Naive thymus-derived CD4-positive, alpha-beta T cell (primary cell): ENCODE measurements at regions not wholly inside any gene's neighbourhood (a gene's known extent, or its start where the extent isn't known, plus 50 kb on each side); places are given as distances from the start of the nearest gene placed in this dataset.
"Not testable (repeated sequence)": the region's sequence is repeated elsewhere in the genome, so short reads cannot be mapped to it uniquely, and the experiment has no call there.

ENCODE experiments used
- ATAC-seq: fragments of 150-1000 bp; cut with Tn5 transposase; 2 replicates; pipeline ENCODE4 v1.10.0; 2021; ENCODE audit warnings: mild to moderate bottlenecking, moderate library complexity
- CTCF ChIA-PET: fragments of 350-600 bp; sonication (Branson Sonifier 250); formaldehyde crosslinking; loops from one replicate; lab custom pipeline; 2021; ENCODE audit warnings: antibody characterized with exemption; lab: Charles Lee
- POLR2A ChIA-PET: fragments of 350-600 bp; sonication (Branson Sonifier 250); formaldehyde crosslinking; loops from one replicate; lab custom pipeline; 2021; ENCODE audit warnings: antibody characterized with exemption, inconsistent platforms; lab: Charles Lee
- DNase-seq, 9 donors: peaks; one replicate each; pipeline versions ENCODE4 v3.0.0 to v3.0.0-alpha.2; 2020 to 2022; ENCODE audit warnings: mixed read lengths in 1 of 9
- H3K27ac ChIP-seq: one replicate; pipeline ENCODE4 v1.7.0; 2013; ENCODE audit warnings: mild to moderate bottlenecking, low read depth, low read length, moderate library complexity
- H3K27me3 ChIP-seq, 2 donors: one replicate each; pipeline ENCODE4 v1.7.0; 2013; ENCODE audit warnings: low read length in 2 of 2, mild to moderate bottlenecking in 2 of 2, moderate library complexity in 2 of 2; ENCODE audit not compliant: control insufficient read depth in 2 of 2, insufficient read depth in 2 of 2
- H3K36me3 ChIP-seq, 3 experiments: 1 replicate in 2 of 3; 2 replicates in 1 of 3; pipeline ENCODE4 v1.7.0; 2013; ENCODE audit warnings: low read length in 3 of 3, mild to moderate bottlenecking in 3 of 3, moderate library complexity in 1 of 3; ENCODE audit not compliant: insufficient read depth in 3 of 3, control insufficient read depth in 2 of 3
- H3K4me1 ChIP-seq, 2 donors: one replicate each; pipeline ENCODE4 v1.7.0; 2013; ENCODE audit warnings: low read length in 2 of 2, mild to moderate bottlenecking in 2 of 2, moderate library complexity in 1 of 2; ENCODE audit not compliant: control insufficient read depth in 2 of 2, insufficient read depth in 2 of 2
- H3K4me3 ChIP-seq: 2 replicates; pipeline ENCODE4 v1.7.0; 2013; ENCODE audit warnings: mild to moderate bottlenecking, low read length
- H3K9me3 ChIP-seq, 3 experiments: 1 replicate in 2 of 3; 2 replicates in 1 of 3; pipeline ENCODE4 v1.7.0; 2013; ENCODE audit warnings: low read length in 3 of 3; ENCODE audit not compliant: control insufficient read depth in 2 of 3
- H3K27ac Mint-ChIP-seq, 9 donors: one replicate each; pipeline ENCODE4 v1.8.0; 2020 to 2022; ENCODE audit warnings: mixed read lengths in 9 of 9, mild to moderate bottlenecking in 8 of 9, moderate library complexity in 5 of 9, inconsistent platforms in 2 of 9
- H3K27me3 Mint-ChIP-seq, 5 donors: one replicate each; pipeline ENCODE4 v1.8.0; 2021 to 2022; ENCODE audit warnings: mixed read lengths in 5 of 5, mild to moderate bottlenecking in 1 of 5
- H3K36me3 Mint-ChIP-seq, 5 donors: one replicate each; pipeline ENCODE4 v1.8.0; 2020 to 2022; ENCODE audit warnings: mixed read lengths in 5 of 5, mild to moderate bottlenecking in 3 of 5, inconsistent platforms in 1 of 5
- H3K4me1 Mint-ChIP-seq, 7 donors: one replicate each; pipeline ENCODE4 v1.8.0; 2020 to 2022; ENCODE audit warnings: mixed read lengths in 7 of 7, mild to moderate bottlenecking in 3 of 7, inconsistent platforms in 1 of 7
- H3K4me3 Mint-ChIP-seq, 10 donors: one replicate each; pipeline ENCODE4 v1.8.0; 2020 to 2022; ENCODE audit warnings: mild to moderate bottlenecking in 10 of 10, mixed read lengths in 10 of 10, moderate library complexity in 6 of 10, inconsistent platforms in 2 of 10
- H3K9me3 Mint-ChIP-seq, 11 donors: one replicate each; pipeline ENCODE4 v1.8.0; 2020 to 2022; ENCODE audit warnings: mixed read lengths in 11 of 11, mild to moderate bottlenecking in 4 of 11, inconsistent platforms in 1 of 11, moderate library complexity in 1 of 11
- intact Hi-C, 2 donors: fragments of 100-400 bp; cut with micrococcal nuclease; formaldehyde crosslinking; loops; one replicate each; pipeline ENCODE4 v1.15.1; 2023

GRCh38 chr3:193140381-193140780 is 100.6 kb upstream of the PLAAT1 start:
- Mint-ChIP-seq H3K36me3 (peaks cover 0 to 6% (median 0%) of the 10 kb centered on the region in 5 donors), H3K4me1 (no peaks in the 10 kb centered on the region), H3K9me3 (peaks cover 0 to 14% (median 2%) of the 10 kb centered on the region in 11 donors), H3K4me3 (no peak overlapping the region), H3K27ac (no peak overlapping the region), H3K27me3 (peaks cover 0 to 18% (median 5%) of the 10 kb centered on the region in 5 donors)
- no peak for ATAC-seq
- intact Hi-C loops, result no loop called here
- H3K27ac ChIP-seq, result no peak overlapping the region
- no peaks in the 10 kb centered on the region for H3K9me3 ChIP-seq
- H3K4me3 ChIP-seq, result no peak overlapping the region
- no peaks in the 10 kb centered on the region for H3K4me1 ChIP-seq
- DNase-seq, result no peak
- H3K27me3 ChIP-seq, result no peaks in the 10 kb centered on the region
- H3K36me3 ChIP-seq, result no peaks in the 10 kb centered on the region
- ChIA-PET CTCF (no interaction called here), POLR2A (no interaction called here)

GRCh38 chr3:193145248-193145647 is 95.8 kb upstream of the PLAAT1 start:
- H3K9me3 ChIP-seq, result no peaks in the 10 kb centered on the region
- no peaks in the 10 kb centered on the region for H3K4me1 Mint-ChIP-seq
- H3K27me3 Mint-ChIP-seq, result peaks cover 0 to 15% (median 0%) of the 10 kb centered on the region in 5 donors
- intact Hi-C loops, result no loop called here
- no peak for DNase-seq
- no peaks in the 10 kb centered on the region for H3K36me3 ChIP-seq
- H3K4me3 Mint-ChIP-seq, result no peak overlapping the region
- no peaks in the 10 kb centered on the region for H3K4me1 ChIP-seq
- no peak overlapping the region for H3K27ac Mint-ChIP-seq
- ChIA-PET CTCF (no interaction called here), POLR2A (no interaction called here)
- no peaks in the 10 kb centered on the region for H3K27me3 ChIP-seq
- peaks cover 0 to 6% (median 0%) of the 10 kb centered on the region in 11 donors for H3K9me3 Mint-ChIP-seq
- ATAC-seq, result no peak
- no peak overlapping the region for H3K27ac ChIP-seq
- H3K36me3 Mint-ChIP-seq, result no peaks in the 10 kb centered on the region
- no peak overlapping the region for H3K4me3 ChIP-seq

GRCh38 chr3:193148688-193149473 is 92.1 kb upstream of the PLAAT1 start:
- ATAC-seq, result no peak
- POLR2A ChIA-PET, result no interaction called here
- DNase-seq, result no peak
- Histone ChIP-seq H3K36me3 (no peaks in the 10 kb centered on the region), H3K27me3 (no peaks in the 10 kb centered on the region), H3K9me3 (no peaks in the 10 kb centered on the region), H3K27ac (no peak overlapping the region), H3K4me1 (no peaks in the 10 kb centered on the region), H3K4me3 (no peak overlapping the region)
- Mint-ChIP-seq H3K27me3 (peaks cover 0 to 15% (median 6%) of the 10 kb centered on the region in 5 donors), H3K9me3 (peaks cover 0 to 2% (median 0%) of the 10 kb centered on the region in 11 donors), H3K4me3 (no peak overlapping the region), H3K36me3 (no peaks in the 10 kb centered on the region), H3K4me1 (no peaks in the 10 kb centered on the region), H3K27ac (no peak overlapping the region)
- CTCF ChIA-PET, result no interaction called here
- intact Hi-C loops, result no loop called here

- no peak for DNase-seq
- H3K27ac ChIP-seq, result no peak overlapping the region
- no peaks in the 10 kb centered on the region for H3K36me3 ChIP-seq
- no peaks in the 10 kb centered on the region for H3K4me1 ChIP-seq
- Mint-ChIP-seq H3K9me3 (peaks cover 0 to 2% (median 0%) of the 10 kb centered on the region in 11 donors), H3K27me3 (peaks cover 0 to 15% (median 6%) of the 10 kb centered on the region in 5 donors), H3K36me3 (no peaks in the 10 kb centered on the region), H3K4me1 (no peaks in the 10 kb centered on the region), H3K27ac (no peak overlapping the region), H3K4me3 (no peak overlapping the region)
- CTCF ChIA-PET, result no interaction called here
- intact Hi-C loops, result no loop called here
- H3K27me3 ChIP-seq, result no peaks in the 10 kb centered on the region
- no peaks in the 10 kb centered on the region for H3K9me3 ChIP-seq
- ATAC-seq, result no peak
- no peak overlapping the region for H3K4me3 ChIP-seq
- POLR2A ChIA-PET, result no interaction called here
These were observed 91.0 kb upstream of the PLAAT1 start for GRCh38 chr3:193149998-193150397.

- intact Hi-C loops, H3K4me1 Mint-ChIP-seq, H3K27ac Mint-ChIP-seq, H3K4me1 ChIP-seq, H3K9me3 ChIP-seq, H3K4me3 ChIP-seq, H3K9me3 Mint-ChIP-seq, H3K27me3 ChIP-seq, DNase-seq, H3K36me3 Mint-ChIP-seq, ATAC-seq, H3K27ac ChIP-seq, H3K36me3 ChIP-seq, H3K4me3 Mint-ChIP-seq, POLR2A ChIA-PET, CTCF ChIA-PET: not testable (repeated sequence)
- peaks cover 0 to 10% (median 8%) of the 10 kb centered on the region in 5 donors for H3K27me3 Mint-ChIP-seq
These were observed 85.8 kb upstream of the PLAAT1 start for GRCh38 chr3:193155044-193155781.

- H3K27ac ChIP-seq, result no peak overlapping the region
- no peak for ATAC-seq
- H3K27ac Mint-ChIP-seq, result no peak overlapping the region
- H3K27me3 Mint-ChIP-seq, result peaks cover 0 to 10% (median 8%) of the 10 kb centered on the region in 5 donors
- DNase-seq, result no peak
- no peaks in the 10 kb centered on the region for H3K4me1 ChIP-seq
- H3K36me3 Mint-ChIP-seq, result no peaks in the 10 kb centered on the region
- H3K4me3 ChIP-seq, result no peak overlapping the region
- H3K4me3 Mint-ChIP-seq, result no peak overlapping the region
- H3K27me3 ChIP-seq, result no peaks in the 10 kb centered on the region
- ChIA-PET POLR2A (no interaction called here), CTCF (no interaction called here)
- H3K9me3 Mint-ChIP-seq, result peaks cover 0 to 2% (median 0%) of the 10 kb centered on the region in 11 donors
- no peaks in the 10 kb centered on the region for H3K36me3 ChIP-seq
- intact Hi-C loops, result no loop called here
- H3K4me1 Mint-ChIP-seq, result no peaks in the 10 kb centered on the region
- H3K9me3 ChIP-seq, result no peaks in the 10 kb centered on the region
These were observed 84.0 kb upstream of the PLAAT1 start for GRCh38 chr3:193157051-193157450.
